Sigmoid colon (tissue), 4 donors: ENCODE measurements at regions not wholly inside any gene's neighbourhood (a gene's known extent, or its start where the extent isn't known, plus 50 kb on each side); places are given as distances from the start of the nearest gene placed in this dataset.

Source experiments
- EP300 ChIP-seq, 4 donors: sonication (generic); formaldehyde crosslinking; IDR thresholded peaks; one replicate each; pipeline ENCODE4 v1.6.1; 2017; ENCODE audit warnings: antibody characterized with exemption in 4 of 4
- POLR2A ChIP-seq, 2 donors: fragments of 450-650 bp; IDR thresholded peaks; one replicate each; pipeline ENCODE4 v1.6.1; 2016; ENCODE audit warnings: antibody characterized with exemption in 2 of 2, mild to moderate bottlenecking in 2 of 2, moderate library complexity in 2 of 2
- POLR2AphosphoS5 ChIP-seq, 4 donors: sonication (generic); formaldehyde crosslinking; IDR thresholded peaks; one replicate each; pipeline ENCODE4 v1.6.1; 2017; ENCODE audit warnings: antibody characterized with exemption in 4 of 4
- TF ChIP-seq, protein P1 (sequence below), 4 experiments: fragments of 450-650 bp in 3 of 4; fragments of 200-600 bp in 1 of 4; IDR thresholded peaks; one replicate each; pipeline ENCODE4 v1.5.1; 2016 to 2019; ENCODE audit warnings: antibody characterized with exemption in 4 of 4, mild to moderate bottlenecking in 3 of 4, moderate library complexity in 2 of 4

DNA sequence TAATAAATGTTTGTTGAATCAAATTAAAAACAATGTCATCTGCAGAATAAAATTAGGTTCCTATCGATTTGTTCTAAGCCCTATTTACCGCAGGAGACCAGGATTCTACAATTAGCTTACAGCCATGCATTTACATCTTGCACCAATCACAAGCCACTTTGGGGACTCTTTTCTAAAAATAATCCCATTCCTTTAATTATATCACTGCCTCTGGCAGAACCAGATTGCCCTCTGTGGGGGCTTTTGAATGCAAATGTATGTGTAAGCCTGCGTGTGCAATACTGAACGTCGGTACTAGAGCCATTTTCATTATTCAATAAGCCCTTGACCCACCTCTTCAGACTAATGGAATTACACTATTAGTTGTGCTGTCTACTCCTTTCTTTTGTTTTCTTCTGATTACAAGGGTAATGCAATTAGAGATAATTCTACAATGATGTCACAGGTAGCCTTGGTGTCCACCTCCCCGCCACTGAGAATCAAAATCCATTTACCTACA lies 391.3 kb upstream of the XYLT1 start:
- TF ChIP-seq, protein P1, sequence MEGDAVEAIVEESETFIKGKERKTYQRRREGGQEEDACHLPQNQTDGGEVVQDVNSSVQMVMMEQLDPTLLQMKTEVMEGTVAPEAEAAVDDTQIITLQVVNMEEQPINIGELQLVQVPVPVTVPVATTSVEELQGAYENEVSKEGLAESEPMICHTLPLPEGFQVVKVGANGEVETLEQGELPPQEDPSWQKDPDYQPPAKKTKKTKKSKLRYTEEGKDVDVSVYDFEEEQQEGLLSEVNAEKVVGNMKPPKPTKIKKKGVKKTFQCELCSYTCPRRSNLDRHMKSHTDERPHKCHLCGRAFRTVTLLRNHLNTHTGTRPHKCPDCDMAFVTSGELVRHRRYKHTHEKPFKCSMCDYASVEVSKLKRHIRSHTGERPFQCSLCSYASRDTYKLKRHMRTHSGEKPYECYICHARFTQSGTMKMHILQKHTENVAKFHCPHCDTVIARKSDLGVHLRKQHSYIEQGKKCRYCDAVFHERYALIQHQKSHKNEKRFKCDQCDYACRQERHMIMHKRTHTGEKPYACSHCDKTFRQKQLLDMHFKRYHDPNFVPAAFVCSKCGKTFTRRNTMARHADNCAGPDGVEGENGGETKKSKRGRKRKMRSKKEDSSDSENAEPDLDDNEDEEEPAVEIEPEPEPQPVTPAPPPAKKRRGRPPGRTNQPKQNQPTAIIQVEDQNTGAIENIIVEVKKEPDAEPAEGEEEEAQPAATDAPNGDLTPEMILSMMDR (IDR thresholded peaks at IDR 0.05), result no peak
- TF ChIP-seq POLR2A (IDR thresholded peaks at IDR 0.05) (no peak), EP300 (IDR thresholded peaks at IDR 0.05) (no peak), POLR2AphosphoS5 (IDR thresholded peaks at IDR 0.05) (no peak)
